GM18511 (cell line): ENCODE measurements at regions not wholly inside any gene's neighbourhood (a gene's known extent, or its start where the extent isn't known, plus 50 kb on each side); places are given as distances from the start of the nearest gene placed in this dataset.
"Not testable (repeated sequence)": the region's sequence is repeated elsewhere in the genome, so short reads cannot be mapped to it uniquely, and the experiment has no call there.

Source experiments
- ATAC-seq: cut with Tn5 transposase; IDR thresholded peaks from one replicate; pipeline ENCODE4 v1.9.1; 2021; ENCODE audit warnings: mild to moderate bottlenecking, moderate library complexity; ENCODE audit not compliant: unreplicated experiment

DNA sequence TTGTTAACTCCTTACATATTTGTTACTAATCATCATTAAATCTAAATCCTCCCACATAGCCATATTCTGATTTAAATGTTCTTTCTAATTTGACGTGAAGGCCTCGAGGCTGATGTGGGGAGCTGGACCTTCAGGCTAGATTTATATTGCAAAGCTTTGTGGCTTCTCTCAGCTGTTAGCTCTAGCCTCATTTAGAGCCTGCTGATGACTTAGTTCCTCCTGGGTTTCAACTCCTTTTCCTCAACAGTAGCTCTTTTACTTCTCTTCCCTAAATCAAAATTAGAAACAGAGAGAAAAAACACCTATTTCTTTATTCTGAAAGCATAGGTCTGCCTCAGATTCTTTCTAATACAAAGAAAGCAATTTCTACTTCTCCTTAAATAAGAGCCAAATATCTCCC is 477.5 kb upstream of the CCDC196 start:
- no peak for ATAC-seq

DNA sequence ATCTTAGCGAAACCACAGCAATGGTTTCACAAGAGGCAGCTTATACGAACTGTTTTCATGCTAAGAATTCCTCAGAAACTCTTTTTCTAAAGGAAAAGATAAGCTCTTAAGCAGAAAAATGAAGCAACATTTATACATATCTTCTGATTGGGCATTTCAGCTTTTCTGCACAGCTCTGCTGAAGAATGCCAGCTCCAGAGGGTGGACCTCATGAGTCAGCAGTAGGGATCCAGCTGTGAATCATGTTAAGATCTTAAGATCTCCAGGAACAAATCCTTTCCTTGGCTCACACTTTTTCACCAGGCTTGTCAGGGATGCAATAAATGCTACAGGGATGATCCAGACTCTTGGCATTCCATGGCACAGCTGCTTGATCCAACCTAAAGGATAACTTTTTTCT is 477.1 kb upstream of the CCDC196 start:
- ATAC-seq: no peak

GRCh38 chr14:66010695-66011094 is 475.5 kb upstream of the CCDC196 start:
- ATAC-seq: no peak

DNA sequence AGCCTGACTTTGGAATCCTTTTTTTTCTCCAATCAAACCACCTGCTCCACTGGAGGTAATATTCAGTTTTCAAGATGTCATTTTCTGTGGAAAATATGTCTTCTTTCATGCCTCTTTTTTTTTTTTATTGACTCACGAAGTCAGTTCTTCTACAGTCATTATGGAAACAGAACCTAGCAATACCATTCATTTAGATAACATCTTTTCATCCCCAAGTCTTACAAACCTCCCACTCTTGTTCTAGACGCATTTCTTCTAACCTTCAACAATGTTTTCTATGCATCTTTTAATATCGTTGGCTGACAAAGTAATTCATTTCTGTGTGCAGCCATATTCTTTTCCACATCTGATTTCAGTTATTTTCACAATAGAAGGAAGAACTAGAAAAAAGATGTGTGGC is 474.3 kb upstream of the CCDC196 start:
- no peak for ATAC-seq

DNA sequence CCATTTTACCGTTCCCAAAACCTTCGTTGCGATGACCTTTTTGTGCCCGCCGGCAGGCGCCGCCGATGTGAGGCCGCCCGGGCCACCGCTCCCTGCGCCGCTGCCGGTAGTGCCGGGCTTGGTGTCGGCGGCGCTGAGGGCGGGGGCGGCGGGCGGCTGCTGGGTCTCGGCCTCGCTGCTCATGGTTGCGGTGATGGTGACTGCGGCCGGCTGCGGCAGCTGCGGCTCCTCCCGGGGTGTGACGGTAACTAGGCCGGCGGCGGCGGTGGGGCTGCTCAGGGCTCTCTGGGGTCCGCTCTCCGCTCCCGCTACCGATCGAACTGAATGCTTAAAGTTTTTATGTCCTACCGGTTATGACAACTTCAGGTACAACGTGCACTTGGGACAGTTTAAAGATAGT is 472.6 kb upstream of the CCDC196 start:
- ATAC-seq: not testable (repeated sequence)

DNA sequence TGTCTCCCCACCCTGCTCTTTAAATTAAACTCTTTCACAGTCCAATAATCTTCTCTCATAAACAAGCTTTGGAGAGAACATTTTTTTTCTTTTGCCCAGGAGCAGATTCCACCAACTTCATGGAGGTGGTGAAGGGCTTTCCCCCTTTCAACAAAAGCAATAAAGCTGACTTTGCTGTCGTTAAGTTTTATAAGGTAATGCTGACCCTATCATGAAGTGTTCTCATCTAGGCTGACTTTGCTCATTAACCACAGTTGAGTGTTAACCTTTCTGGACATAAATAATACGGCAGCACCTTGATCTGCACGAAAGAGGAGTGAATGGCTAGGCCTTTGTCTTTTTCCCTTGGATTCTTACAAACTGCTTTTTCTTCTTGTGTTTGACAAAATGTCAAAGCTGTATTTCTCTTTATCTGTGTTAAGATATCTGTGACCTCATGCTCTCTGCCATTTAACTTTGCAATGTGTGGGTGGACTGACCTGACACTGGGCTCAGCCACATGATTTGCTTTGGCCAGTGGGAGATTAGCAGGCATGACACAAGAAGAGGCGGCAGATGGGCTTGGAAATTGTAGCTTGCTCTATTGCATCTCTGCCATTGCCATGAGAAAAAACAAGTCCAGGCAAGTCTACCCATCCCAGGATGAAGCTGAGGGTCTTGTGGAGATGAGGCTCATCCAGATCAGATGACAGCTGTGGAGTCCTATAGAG is 470.9 kb upstream of the CCDC196 start:
- no peak for ATAC-seq

- ATAC-seq: no peak
Measured at GRCh38 chr14:66017927-66018326, 468.2 kb upstream of the CCDC196 start.

DNA sequence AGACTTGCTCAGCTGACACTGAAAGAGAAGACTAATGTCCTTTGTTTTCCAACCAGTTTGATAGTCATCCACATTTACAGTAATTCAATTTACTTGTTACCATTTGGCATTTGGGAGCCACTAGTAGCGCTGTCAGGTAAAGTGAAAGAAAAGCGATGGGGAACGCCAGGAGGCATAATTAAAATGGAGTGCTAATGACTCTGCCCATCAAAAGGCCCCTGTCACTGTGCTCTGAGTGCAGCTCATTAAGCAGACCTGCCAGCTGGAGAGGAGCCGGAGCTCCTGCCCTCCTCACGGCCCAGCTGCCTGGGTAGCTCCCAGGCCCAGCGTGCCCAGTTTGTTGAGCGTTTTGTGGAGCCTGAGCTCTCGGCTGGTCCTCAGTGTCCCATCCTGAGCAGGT is 463.6 kb upstream of the CCDC196 start:
- no peak for ATAC-seq

- no peak for ATAC-seq
Measured at GRCh38 chr14:66025779-66026178, 460.4 kb upstream of the CCDC196 start.

- ATAC-seq: not testable (repeated sequence)
Measured at GRCh38 chr14:66031981-66032380, 454.2 kb upstream of the CCDC196 start.

- ATAC-seq: no peak
Measured at GRCh38 chr14:66032800-66033199, 453.4 kb upstream of the CCDC196 start.

GRCh38 chr14:66036547-66036946 is 449.6 kb upstream of the CCDC196 start:
- ATAC-seq: no peak

GRCh38 chr14:66037361-66037760 is 448.8 kb upstream of the CCDC196 start:
- no peak for ATAC-seq

GRCh38 chr14:66038212-66038611 is 448.0 kb upstream of the CCDC196 start:
- no peak for ATAC-seq

GRCh38 chr14:66038618-66039017 is 447.6 kb upstream of the CCDC196 start:
- no peak for ATAC-seq

- no peak for ATAC-seq
Measured at GRCh38 chr14:66039495-66039894, 446.7 kb upstream of the CCDC196 start.

- no peak for ATAC-seq
Measured at GRCh38 chr14:66041582-66041981, 444.6 kb upstream of the CCDC196 start.

GRCh38 chr14:66043921-66044320 is 442.2 kb upstream of the CCDC196 start:
- ATAC-seq: no peak

DNA sequence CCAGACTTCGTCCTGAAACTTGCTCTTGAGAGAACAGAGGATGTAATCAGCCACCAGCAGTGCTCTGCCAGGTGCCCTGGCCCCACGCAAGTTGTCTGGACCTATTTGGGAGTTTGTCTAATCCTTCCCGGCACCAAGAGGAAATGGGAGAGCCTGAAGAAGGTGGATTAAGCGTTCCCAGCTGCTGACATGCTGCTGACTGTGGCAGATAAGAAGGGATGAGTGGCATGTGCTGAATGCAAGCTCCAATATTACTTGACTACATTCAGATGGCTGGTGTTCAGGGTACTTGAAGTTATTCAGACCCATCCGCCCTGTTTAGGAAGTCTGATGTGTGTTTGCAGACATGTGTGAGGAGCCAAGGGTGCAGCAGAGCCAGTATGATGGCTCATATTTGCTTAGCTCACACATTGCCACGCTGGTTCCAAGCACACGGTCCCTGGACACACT is 440.6 kb upstream of the CCDC196 start:
- no peak for ATAC-seq

GRCh38 chr14:66046035-66046434 is 440.1 kb upstream of the CCDC196 start:
- no peak for ATAC-seq

DNA sequence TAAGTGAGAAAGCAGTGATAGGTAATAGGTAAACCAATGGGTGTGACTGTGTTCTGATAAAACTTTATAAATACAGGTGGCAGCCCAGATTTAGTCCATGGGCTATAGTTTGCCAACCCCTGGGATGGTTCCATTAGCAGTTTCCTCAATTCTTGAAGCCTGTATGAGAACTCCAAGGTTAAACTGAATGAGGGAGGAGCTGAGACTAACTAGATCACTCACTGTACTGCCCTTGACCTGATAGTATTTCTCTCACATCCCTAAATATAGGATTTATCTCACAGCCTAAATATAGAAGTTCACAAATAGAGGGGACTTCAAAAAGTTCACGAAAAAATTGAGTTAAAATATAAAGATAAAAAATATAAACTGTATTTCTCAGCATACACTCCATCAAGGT is 439.6 kb upstream of the CCDC196 start:
- ATAC-seq: no peak

- no peak for ATAC-seq
Measured at GRCh38 chr14:66056268-66056907, 429.8 kb upstream of the CCDC196 start.
